CD4-positive, alpha-beta memory T cell (primary cell): ENCODE measurements at regions not wholly inside any gene's neighbourhood (a gene's known extent, or its start where the extent isn't known, plus 50 kb on each side); places are given as distances from the start of the nearest gene placed in this dataset.

Experiments used
- CTCF ChIA-PET: fragments of 350-600 bp; sonication (Branson Sonifier 250); formaldehyde crosslinking; loops from one replicate; lab custom pipeline; 2021; ENCODE audit warnings: inconsistent platforms; ENCODE audit not compliant: partially characterized antibody; lab: Charles Lee
- POLR2A ChIA-PET: fragments of 350-600 bp; sonication (Branson Sonifier 250); formaldehyde crosslinking; loops from one replicate; lab custom pipeline; 2021; ENCODE audit not compliant: partially characterized antibody; lab: Charles Lee
- DNase-seq, 5 donors: peaks; one replicate each; pipeline versions ENCODE4 v3.0.0 to v3.0.0-alpha.2; 2020 to 2022; ENCODE audit warnings: mixed read lengths in 1 of 5
- H3K27ac ChIP-seq: one replicate; pipeline ENCODE4 v1.7.0; 2013; ENCODE audit warnings: low read depth, low read length
- H3K27me3 ChIP-seq: 2 replicates; pipeline ENCODE4 v1.7.0; 2013; ENCODE audit warnings: mild to moderate bottlenecking, low read length, moderate library complexity; ENCODE audit not compliant: insufficient read depth
- H3K36me3 ChIP-seq: 2 replicates; pipeline ENCODE4 v1.7.0; 2013; ENCODE audit warnings: mild to moderate bottlenecking, low read length, moderate library complexity; ENCODE audit not compliant: insufficient read depth
- H3K4me1 ChIP-seq: 2 replicates; pipeline ENCODE4 v1.7.0; 2013; ENCODE audit warnings: mild to moderate bottlenecking, low read length, moderate library complexity; ENCODE audit not compliant: insufficient read depth
- H3K4me3 ChIP-seq, 2 donors: one replicate each; pipeline ENCODE4 v1.7.0; 2013; ENCODE audit warnings: low read length in 2 of 2, mild to moderate bottlenecking in 1 of 2
- H3K9me3 ChIP-seq, 2 donors: one replicate each; pipeline ENCODE4 v1.7.0; 2013; ENCODE audit warnings: low read length in 2 of 2, control low read depth in 1 of 2; ENCODE audit not compliant: control insufficient read depth in 1 of 2
- H3K27ac Mint-ChIP-seq, 7 donors: one replicate each; pipeline ENCODE4 v1.8.0; 2020 to 2021; ENCODE audit warnings: mixed read lengths in 7 of 7, mild to moderate bottlenecking in 6 of 7, inconsistent platforms in 3 of 7, moderate library complexity in 3 of 7
- H3K27me3 Mint-ChIP-seq, 2 donors: one replicate each; pipeline ENCODE4 v1.8.0; 2020 to 2021; ENCODE audit warnings: mixed read lengths in 2 of 2
- H3K36me3 Mint-ChIP-seq, 2 donors: one replicate each; pipeline ENCODE4 v1.8.0; 2020 to 2021; ENCODE audit warnings: mixed read lengths in 2 of 2, inconsistent platforms in 1 of 2, mild to moderate bottlenecking in 1 of 2
- H3K4me1 Mint-ChIP-seq, 4 donors: one replicate each; pipeline ENCODE4 v1.8.0; 2020 to 2021; ENCODE audit warnings: mixed read lengths in 4 of 4, mild to moderate bottlenecking in 1 of 4
- H3K4me3 Mint-ChIP-seq, 8 donors: one replicate each; pipeline ENCODE4 v1.8.0; 2020 to 2021; ENCODE audit warnings: mixed read lengths in 8 of 8, mild to moderate bottlenecking in 7 of 8, moderate library complexity in 6 of 8, inconsistent platforms in 3 of 8
- H3K9me3 Mint-ChIP-seq, 8 donors: one replicate each; pipeline ENCODE4 v1.8.0; 2020 to 2021; ENCODE audit warnings: mixed read lengths in 8 of 8, mild to moderate bottlenecking in 5 of 8, inconsistent platforms in 3 of 8, moderate library complexity in 1 of 8
- intact Hi-C: fragments of 100-400 bp; cut with micrococcal nuclease; formaldehyde crosslinking; loops from one replicate; pipeline ENCODE4 v1.15.1; 2023

- intact Hi-C loops: no loop called here
- no peak for DNase-seq
- Mint-ChIP-seq H3K36me3 (no peaks in the 10 kb centered on the region), H3K4me1 (no peaks in the 10 kb centered on the region), H3K27me3 (no peaks in the 10 kb centered on the region), H3K9me3 (peaks cover 0 to 12% (median 6%) of the 10 kb centered on the region in 8 donors), H3K4me3 (no peak overlapping the region), H3K27ac (no peak overlapping the region)
- H3K36me3 ChIP-seq: no peaks in the 10 kb centered on the region
- no peaks in the 10 kb centered on the region for H3K4me1 ChIP-seq
- H3K4me3 ChIP-seq: no peak overlapping the region
- CTCF ChIA-PET: no interaction called here
- no peaks in the 10 kb centered on the region for H3K27me3 ChIP-seq
- no peaks in the 10 kb centered on the region for H3K9me3 ChIP-seq
- POLR2A ChIA-PET: no interaction called here
- no peak overlapping the region for H3K27ac ChIP-seq
These were observed 1277.4 kb downstream of the LRFN5 start for GRCh38 chr14:42884100-42884499.

- no peaks in the 10 kb centered on the region for H3K4me1 Mint-ChIP-seq
- CTCF ChIA-PET: no interaction called here
- Histone ChIP-seq H3K4me1 (no peaks in the 10 kb centered on the region), H3K9me3 (no peaks in the 10 kb centered on the region), H3K4me3 (no peak overlapping the region), H3K27me3 (no peaks in the 10 kb centered on the region), H3K27ac (no peak overlapping the region), H3K36me3 (no peaks in the 10 kb centered on the region)
- no peaks in the 10 kb centered on the region for H3K27me3 Mint-ChIP-seq
- H3K36me3 Mint-ChIP-seq: no peaks in the 10 kb centered on the region
- H3K27ac Mint-ChIP-seq: no peak overlapping the region
- no peak for DNase-seq
- intact Hi-C loops: no loop called here
- POLR2A ChIA-PET: no interaction called here
- H3K9me3 Mint-ChIP-seq: peaks cover 0 to 12% (median 6%) of the 10 kb centered on the region in 8 donors
- no peak overlapping the region for H3K4me3 Mint-ChIP-seq
These were observed 1271.0 kb downstream of the LRFN5 start for GRCh38 chr14:42877716-42878115.

GRCh38 chr14:42872786-42873185 lies 1266.1 kb downstream of the LRFN5 start:
- Histone ChIP-seq H3K9me3 (no peaks in the 10 kb centered on the region), H3K27me3 (no peaks in the 10 kb centered on the region), H3K27ac (no peak overlapping the region), H3K4me1 (no peaks in the 10 kb centered on the region), H3K36me3 (no peaks in the 10 kb centered on the region), H3K4me3 (no peak overlapping the region)
- no peak for DNase-seq
- Mint-ChIP-seq H3K36me3 (no peaks in the 10 kb centered on the region), H3K27me3 (no peaks in the 10 kb centered on the region), H3K9me3 (peaks cover 0 to 17% (median 5%) of the 10 kb centered on the region in 8 donors), H3K4me3 (no peak overlapping the region), H3K4me1 (no peaks in the 10 kb centered on the region), H3K27ac (no peak overlapping the region)
- CTCF ChIA-PET: no interaction called here
- intact Hi-C loops: no loop called here
- POLR2A ChIA-PET: no interaction called here

- H3K9me3 Mint-ChIP-seq: peaks cover 0 to 18% (median 7%) of the 10 kb centered on the region in 8 donors
These were observed 1263.0 kb downstream of the LRFN5 start for GRCh38 chr14:42869681-42870080.

GRCh38 chr14:42862114-42862513 lies 1255.4 kb downstream of the LRFN5 start:
- H3K4me1 ChIP-seq: no peaks in the 10 kb centered on the region
- Mint-ChIP-seq H3K27me3 (no peaks in the 10 kb centered on the region), H3K36me3 (no peaks in the 10 kb centered on the region), H3K27ac (no peak overlapping the region), H3K4me1 (no peaks in the 10 kb centered on the region), H3K4me3 (no peak overlapping the region), H3K9me3 (peaks cover 0 to 6% (median 2%) of the 10 kb centered on the region in 8 donors)
- no peaks in the 10 kb centered on the region for H3K36me3 ChIP-seq
- no peak overlapping the region for H3K27ac ChIP-seq
- no peak for DNase-seq
- intact Hi-C loops: no loop called here
- H3K4me3 ChIP-seq: no peak overlapping the region
- H3K27me3 ChIP-seq: no peaks in the 10 kb centered on the region
- H3K9me3 ChIP-seq: no peaks in the 10 kb centered on the region
- ChIA-PET POLR2A (no interaction called here), CTCF (no interaction called here)

More at GRCh38 chr14:42869681-42870080, 1263.0 kb downstream of the LRFN5 start:
- DNase-seq: no peak
- no peaks in the 10 kb centered on the region for H3K4me1 Mint-ChIP-seq
- ChIA-PET POLR2A (no interaction called here), CTCF (no interaction called here)
- no peaks in the 10 kb centered on the region for H3K27me3 Mint-ChIP-seq
- intact Hi-C loops: no loop called here
- no peaks in the 10 kb centered on the region for H3K36me3 Mint-ChIP-seq
- no peak overlapping the region for H3K4me3 Mint-ChIP-seq
- no peak overlapping the region for H3K27ac Mint-ChIP-seq
- Histone ChIP-seq H3K4me1 (no peaks in the 10 kb centered on the region), H3K27ac (no peak overlapping the region), H3K27me3 (no peaks in the 10 kb centered on the region), H3K36me3 (no peaks in the 10 kb centered on the region), H3K4me3 (no peak overlapping the region), H3K9me3 (no peaks in the 10 kb centered on the region)

GRCh38 chr14:42860371-42860770 lies 1253.7 kb downstream of the LRFN5 start:
- Mint-ChIP-seq H3K36me3 (no peaks in the 10 kb centered on the region), H3K27me3 (no peaks in the 10 kb centered on the region), H3K27ac (no peak overlapping the region), H3K9me3 (peaks cover 0 to 6% (median 2%) of the 10 kb centered on the region in 8 donors), H3K4me3 (no peak overlapping the region), H3K4me1 (no peaks in the 10 kb centered on the region)
- Histone ChIP-seq H3K4me3 (no peak overlapping the region), H3K36me3 (no peaks in the 10 kb centered on the region), H3K9me3 (no peaks in the 10 kb centered on the region), H3K27me3 (no peaks in the 10 kb centered on the region), H3K4me1 (no peaks in the 10 kb centered on the region), H3K27ac (no peak overlapping the region)
- no peak for DNase-seq
- ChIA-PET POLR2A (no interaction called here), CTCF (interaction anchor here (0.6 kb wide), 1 partner anchor 39 kb away, joined by 3 read pairs; no protein-coding TSS in a partner anchor)
- intact Hi-C loops: no loop called here

GRCh38 chr14:42856106-42856505 lies 1249.4 kb downstream of the LRFN5 start:
- no peak overlapping the region for H3K27ac ChIP-seq
- Mint-ChIP-seq H3K4me1 (no peaks in the 10 kb centered on the region), H3K9me3 (peaks cover 0 to 19% (median 3%) of the 10 kb centered on the region in 8 donors), H3K4me3 (no peak overlapping the region), H3K27ac (no peak overlapping the region), H3K27me3 (no peaks in the 10 kb centered on the region), H3K36me3 (no peaks in the 10 kb centered on the region)
- ChIA-PET CTCF (no interaction called here), POLR2A (no interaction called here)
- H3K36me3 ChIP-seq: no peaks in the 10 kb centered on the region
- H3K4me3 ChIP-seq: no peak overlapping the region
- H3K27me3 ChIP-seq: no peaks in the 10 kb centered on the region
- no peak for DNase-seq
- no peaks in the 10 kb centered on the region for H3K9me3 ChIP-seq
- H3K4me1 ChIP-seq: no peaks in the 10 kb centered on the region
- intact Hi-C loops: no loop called here

- Histone ChIP-seq H3K9me3 (no peaks in the 10 kb centered on the region), H3K36me3 (no peaks in the 10 kb centered on the region), H3K27ac (no peak overlapping the region), H3K27me3 (no peaks in the 10 kb centered on the region), H3K4me3 (no peak overlapping the region), H3K4me1 (no peaks in the 10 kb centered on the region)
- no peaks in the 10 kb centered on the region for H3K4me1 Mint-ChIP-seq
- H3K4me3 Mint-ChIP-seq: no peak overlapping the region
- CTCF ChIA-PET: no interaction called here
- POLR2A ChIA-PET: no interaction called here
- intact Hi-C loops: no loop called here
- no peaks in the 10 kb centered on the region for H3K36me3 Mint-ChIP-seq
- no peak overlapping the region for H3K27ac Mint-ChIP-seq
- H3K27me3 Mint-ChIP-seq: no peaks in the 10 kb centered on the region
- no peak for DNase-seq
- H3K9me3 Mint-ChIP-seq: peaks cover 0 to 23% (median 5%) of the 10 kb centered on the region in 8 donors
These were observed 1248.4 kb downstream of the LRFN5 start for GRCh38 chr14:42855085-42855484.
